ENCODE measurements at regions not wholly inside any gene's neighbourhood (a gene's known extent, or its start where the extent isn't known, plus 50 kb on each side); places are given as distances from the start of the nearest gene placed in this dataset.

- Histone ChIP-seq H2AK5ac (ENCODE audit: low read length) (no peak overlapping the region), H4K5ac (ENCODE audit: low read length) (no peak overlapping the region), H2BK15ac (replicated peaks; ENCODE audit: low read depth) (no peak overlapping the region), H3K4me1 (ENCODE audit: control insufficient read depth, low read depth, low read length) (no peaks in the 10 kb centered on the region), H3K36me3 (ENCODE audit: control insufficient read depth, insufficient read depth, low read length) (no peaks in the 10 kb centered on the region), H3K4me2 (ENCODE audit: low read length) (no peak overlapping the region), H2BK120ac (ENCODE audit: low read depth, low read length) (no peak overlapping the region), H3K27ac (ENCODE audit: low read depth, low read length) (no peak overlapping the region), H3K79me2 (ENCODE audit: control insufficient read depth, insufficient read depth, low read length) (no peaks in the 10 kb centered on the region), H3K79me1 (ENCODE audit: low read length) (no peaks in the 10 kb centered on the region), H3K9ac (ENCODE audit: low read length) (no peak overlapping the region), H2BK5ac (ENCODE audit: low read length) (no peak overlapping the region), H3K4ac (ENCODE audit: low read depth, low read length) (no peak overlapping the region), H4K8ac (ENCODE audit: low read depth, low read length) (no peak overlapping the region), H3K27me3 (ENCODE audit: insufficient read depth, low read length, poor library complexity) (no peaks in the 10 kb centered on the region), H3K23ac (ENCODE audit: low read length) (no peak overlapping the region), H3K4me3 (ENCODE audit: low read length) (no peak overlapping the region), H3K56ac (ENCODE audit: low read length) (no peak overlapping the region), H3K18ac (ENCODE audit: low read length) (no peak overlapping the region)
- WGBS (ENCODE audit: extremely low coverage, insufficient coverage, low lambda C conversion rate) = no CpG with 5 or more reads among the region's 4 CpGs
- no peak for DNase-seq
Measured at GRCh38 chr14:29376237-29376636, 551.4 kb downstream of the PRKD1 start.

GRCh38 chr14:29380826-29381225 is 546.8 kb downstream of the PRKD1 start:
- Histone ChIP-seq H3K9ac (ENCODE audit: low read length) (no peak overlapping the region), H3K56ac (ENCODE audit: low read length) (no peak overlapping the region), H2AK5ac (ENCODE audit: low read length) (no peak overlapping the region), H3K18ac (ENCODE audit: low read length) (no peak overlapping the region), H3K4me3 (ENCODE audit: low read length) (no peak overlapping the region), H2BK5ac (ENCODE audit: low read length) (no peak overlapping the region), H3K4ac (ENCODE audit: low read depth, low read length) (no peak overlapping the region), H4K8ac (ENCODE audit: low read depth, low read length) (no peak overlapping the region), H4K5ac (ENCODE audit: low read length) (no peak overlapping the region), H3K23ac (ENCODE audit: low read length) (no peak overlapping the region), H3K27me3 (ENCODE audit: insufficient read depth, low read length, poor library complexity) (no peaks in the 10 kb centered on the region), H3K4me1 (ENCODE audit: control insufficient read depth, low read depth, low read length) (no peaks in the 10 kb centered on the region), H2BK120ac (ENCODE audit: low read depth, low read length) (no peak overlapping the region), H3K79me1 (ENCODE audit: low read length) (no peaks in the 10 kb centered on the region), H2BK15ac (replicated peaks; ENCODE audit: low read depth) (no peak overlapping the region), H3K27ac (ENCODE audit: low read depth, low read length) (no peak overlapping the region), H3K4me2 (ENCODE audit: low read length) (no peak overlapping the region), H3K36me3 (ENCODE audit: control insufficient read depth, insufficient read depth, low read length) (no peaks in the 10 kb centered on the region), H3K79me2 (ENCODE audit: control insufficient read depth, insufficient read depth, low read length) (no peaks in the 10 kb centered on the region)
- no CpG with 5 or more reads among the region's 12 CpGs for WGBS (ENCODE audit: extremely low coverage, insufficient coverage, low lambda C conversion rate)
- no peak for DNase-seq

GRCh38 chr14:29388571-29388970 is 539.1 kb downstream of the PRKD1 start:
- Histone ChIP-seq H2BK5ac (ENCODE audit: low read length) (no peak overlapping the region), H2BK15ac (replicated peaks; ENCODE audit: low read depth) (no peak overlapping the region), H3K4me1 (ENCODE audit: control insufficient read depth, low read depth, low read length) (no peaks in the 10 kb centered on the region), H3K4me2 (ENCODE audit: low read length) (no peak overlapping the region), H3K27me3 (ENCODE audit: insufficient read depth, low read length, poor library complexity) (no peaks in the 10 kb centered on the region), H3K4ac (ENCODE audit: low read depth, low read length) (no peak overlapping the region), H3K56ac (ENCODE audit: low read length) (no peak overlapping the region), H3K18ac (ENCODE audit: low read length) (no peak overlapping the region), H3K27ac (ENCODE audit: low read depth, low read length) (no peak overlapping the region), H3K36me3 (ENCODE audit: control insufficient read depth, insufficient read depth, low read length) (no peaks in the 10 kb centered on the region), H3K23ac (ENCODE audit: low read length) (no peak overlapping the region), H3K79me1 (ENCODE audit: low read length) (no peaks in the 10 kb centered on the region), H3K9ac (ENCODE audit: low read length) (no peak overlapping the region), H3K4me3 (ENCODE audit: low read length) (no peak overlapping the region), H3K79me2 (ENCODE audit: control insufficient read depth, insufficient read depth, low read length) (no peaks in the 10 kb centered on the region), H2AK5ac (ENCODE audit: low read length) (no peak overlapping the region), H4K5ac (ENCODE audit: low read length) (no peak overlapping the region), H2BK120ac (ENCODE audit: low read depth, low read length) (no peak overlapping the region), H4K8ac (ENCODE audit: low read depth, low read length) (no peak overlapping the region)
- no CpG with 5 or more reads among the region's 2 CpGs for WGBS (ENCODE audit: extremely low coverage, insufficient coverage, low lambda C conversion rate)
- DNase-seq = no peak

- H4K5ac ChIP-seq (ENCODE audit: low read length) = no peak overlapping the region
- H3K4ac ChIP-seq (ENCODE audit: low read depth, low read length) = no peak overlapping the region
- no peak overlapping the region for H2BK120ac ChIP-seq (ENCODE audit: low read depth, low read length)
- H4K8ac ChIP-seq (ENCODE audit: low read depth, low read length) = no peak overlapping the region
- H3K36me3 ChIP-seq (ENCODE audit: control insufficient read depth, insufficient read depth, low read length) = no peaks in the 10 kb centered on the region
- no peak overlapping the region for H3K23ac ChIP-seq (ENCODE audit: low read length)
- no peaks in the 10 kb centered on the region for H3K4me1 ChIP-seq (ENCODE audit: control insufficient read depth, low read depth, low read length)
- H3K18ac ChIP-seq (ENCODE audit: low read length) = no peak overlapping the region
- H2AK5ac ChIP-seq (ENCODE audit: low read length) = no peak overlapping the region
- no peak overlapping the region for H2BK5ac ChIP-seq (ENCODE audit: low read length)
- H3K79me1 ChIP-seq (ENCODE audit: low read length) = no peaks in the 10 kb centered on the region
- WGBS (ENCODE audit: extremely low coverage, insufficient coverage, low lambda C conversion rate) = no CpG with 5 or more reads among the region's 16 CpGs
- H3K27ac ChIP-seq (ENCODE audit: low read depth, low read length) = no peak overlapping the region
- peak; percentile 33 for DNase-seq
- H3K79me2 ChIP-seq (ENCODE audit: control insufficient read depth, insufficient read depth, low read length) = no peaks in the 10 kb centered on the region
- H3K4me3 ChIP-seq (ENCODE audit: low read length) = no peak overlapping the region
- H3K27me3 ChIP-seq (ENCODE audit: insufficient read depth, low read length, poor library complexity) = no peaks in the 10 kb centered on the region
- no peak overlapping the region for H3K9ac ChIP-seq (ENCODE audit: low read length)
- H3K56ac ChIP-seq (ENCODE audit: low read length) = no peak overlapping the region
- H2BK15ac ChIP-seq (replicated peaks; ENCODE audit: low read depth) = no peak overlapping the region
- no peak overlapping the region for H3K4me2 ChIP-seq (ENCODE audit: low read length)
Measured at GRCh38 chr14:29390081-29390832, 537.4 kb downstream of the PRKD1 start.

GRCh38 chr14:29391231-29391630 is 536.4 kb downstream of the PRKD1 start:
- no CpG with 5 or more reads among the region's 4 CpGs for WGBS (ENCODE audit: extremely low coverage, insufficient coverage, low lambda C conversion rate)

GRCh38 chr14:29391801-29392200 is 535.8 kb downstream of the PRKD1 start:
- no peak overlapping the region for H3K4me2 ChIP-seq (ENCODE audit: low read length)
- no peak overlapping the region for H4K8ac ChIP-seq (ENCODE audit: low read depth, low read length)
- no peak overlapping the region for H2AK5ac ChIP-seq (ENCODE audit: low read length)
- no peak overlapping the region for H3K4ac ChIP-seq (ENCODE audit: low read depth, low read length)
- H3K79me2 ChIP-seq (ENCODE audit: control insufficient read depth, insufficient read depth, low read length) = no peaks in the 10 kb centered on the region
- no peak overlapping the region for H2BK5ac ChIP-seq (ENCODE audit: low read length)
- H3K36me3 ChIP-seq (ENCODE audit: control insufficient read depth, insufficient read depth, low read length) = no peaks in the 10 kb centered on the region
- no peak overlapping the region for H2BK15ac ChIP-seq (replicated peaks; ENCODE audit: low read depth)
- DNase-seq = no peak
- no peak overlapping the region for H4K5ac ChIP-seq (ENCODE audit: low read length)
- no peak overlapping the region for H3K18ac ChIP-seq (ENCODE audit: low read length)
- no peak overlapping the region for H3K56ac ChIP-seq (ENCODE audit: low read length)
- no CpG with 5 or more reads among the region's 2 CpGs for WGBS (ENCODE audit: extremely low coverage, insufficient coverage, low lambda C conversion rate)
- no peak overlapping the region for H3K9ac ChIP-seq (ENCODE audit: low read length)
- no peak overlapping the region for H3K23ac ChIP-seq (ENCODE audit: low read length)
- no peak overlapping the region for H3K4me3 ChIP-seq (ENCODE audit: low read length)
- no peak overlapping the region for H3K27ac ChIP-seq (ENCODE audit: low read depth, low read length)
- no peaks in the 10 kb centered on the region for H3K4me1 ChIP-seq (ENCODE audit: control insufficient read depth, low read depth, low read length)
- no peak overlapping the region for H2BK120ac ChIP-seq (ENCODE audit: low read depth, low read length)
- no peaks in the 10 kb centered on the region for H3K27me3 ChIP-seq (ENCODE audit: insufficient read depth, low read length, poor library complexity)
- no peaks in the 10 kb centered on the region for H3K79me1 ChIP-seq (ENCODE audit: low read length)

More at GRCh38 chr14:29391231-29391630, 536.4 kb downstream of the PRKD1 start:
- Histone ChIP-seq H3K27me3 (ENCODE audit: insufficient read depth, low read length, poor library complexity) (no peaks in the 10 kb centered on the region), H3K79me2 (ENCODE audit: control insufficient read depth, insufficient read depth, low read length) (no peaks in the 10 kb centered on the region), H4K5ac (ENCODE audit: low read length) (no peak overlapping the region), H4K8ac (ENCODE audit: low read depth, low read length) (no peak overlapping the region), H3K4me1 (ENCODE audit: control insufficient read depth, low read depth, low read length) (no peaks in the 10 kb centered on the region), H3K23ac (ENCODE audit: low read length) (no peak overlapping the region), H3K36me3 (ENCODE audit: control insufficient read depth, insufficient read depth, low read length) (no peaks in the 10 kb centered on the region), H3K4me2 (ENCODE audit: low read length) (no peak overlapping the region), H3K79me1 (ENCODE audit: low read length) (no peaks in the 10 kb centered on the region), H2AK5ac (ENCODE audit: low read length) (no peak overlapping the region), H3K27ac (ENCODE audit: low read depth, low read length) (no peak overlapping the region), H2BK5ac (ENCODE audit: low read length) (no peak overlapping the region), H3K4ac (ENCODE audit: low read depth, low read length) (no peak overlapping the region), H3K18ac (ENCODE audit: low read length) (no peak overlapping the region), H3K9ac (ENCODE audit: low read length) (no peak overlapping the region), H3K56ac (ENCODE audit: low read length) (no peak overlapping the region), H3K4me3 (ENCODE audit: low read length) (no peak overlapping the region), H2BK120ac (ENCODE audit: low read depth, low read length) (no peak overlapping the region), H2BK15ac (replicated peaks; ENCODE audit: low read depth) (no peak overlapping the region)
- DNase-seq = no peak

All from mesendoderm (in vitro differentiated cells).